OCI-LY7 (cell line): ENCODE measurements at regions not wholly inside any gene's neighbourhood (a gene's known extent, or its start where the extent isn't known, plus 50 kb on each side); places are given as distances from the start of the nearest gene placed in this dataset.
"Not testable (repeated sequence)": the region's sequence is repeated elsewhere in the genome, so short reads cannot be mapped to it uniquely, and the experiment has no call there.

ENCODE experiments used
- CTCF ChIP-seq: fragments of 200-600 bp; sonication (generic); conservative IDR thresholded peaks from 2 replicates; pipeline ENCODE4 v1.5.1; 2014; ENCODE audit warnings: mild to moderate bottlenecking, antibody characterized with exemption, low read length, moderate library complexity, mixed read lengths
- EZH2phosphoT487 ChIP-seq: fragments of 200-600 bp; sonication (generic); IDR thresholded peaks from 2 replicates; pipeline ENCODE4 v1.6.1; 2018; ENCODE audit warnings: low read depth, borderline replicate concordance, mild to moderate bottlenecking, mixed run types, antibody characterized with exemption, low read length, moderate library complexity, mixed read lengths

GRCh38 chr6:6068157-6068556 lies 61.4 kb upstream of the NRN1 start:
- TF ChIP-seq CTCF, EZH2phosphoT487: not testable (repeated sequence)
